WTC11 (cell line): ENCODE measurements at regions not wholly inside any gene's neighbourhood (a gene's known extent, or its start where the extent isn't known, plus 50 kb on each side); places are given as distances from the start of the nearest gene placed in this dataset.

Experiments used
- ATAC-seq: fragments of 200-7000 bp; cut with Tn5 transposase; 2 replicates; pipeline ENCODE4 v1.10.0; 2021; ENCODE audit warnings: mild to moderate bottlenecking, moderate library complexity
- CTCF ChIA-PET: fragments of 300-600 bp; sonication (Branson Sonifier 250); formaldehyde crosslinking; loops from one replicate; lab custom pipeline; 2021; ENCODE audit warnings: antibody characterized with exemption; lab: Charles Lee
- POLR2A ChIA-PET: fragments of 350-600 bp; sonication (Branson Sonifier 250); formaldehyde crosslinking; loops from one replicate; lab custom pipeline; 2021; ENCODE audit warnings: antibody characterized with exemption; lab: Charles Lee
- DNase-seq: peaks from one replicate; pipeline ENCODE4 v3.0.0; 2021; ENCODE audit warnings: low spot score
- H3K27ac Mint-ChIP-seq: 2 replicates; pipeline ENCODE4 v1.8.0; 2021; ENCODE audit warnings: mixed read lengths
- H3K27me3 Mint-ChIP-seq: 2 replicates; pipeline ENCODE4 v1.8.0; 2021; ENCODE audit warnings: low read depth, mild to moderate bottlenecking, moderate library complexity, mixed read lengths
- H3K36me3 Mint-ChIP-seq: 2 replicates; pipeline ENCODE4 v1.8.0; 2021; ENCODE audit warnings: mixed read lengths
- H3K4me1 Mint-ChIP-seq: 2 replicates; pipeline ENCODE4 v1.8.0; 2022; ENCODE audit warnings: mixed read lengths
- H3K4me3 Mint-ChIP-seq: 2 replicates; pipeline ENCODE4 v1.8.0; 2021; ENCODE audit warnings: mild to moderate bottlenecking, moderate library complexity, mixed read lengths
- H3K9me3 Mint-ChIP-seq: 2 replicates; pipeline ENCODE4 v1.8.0; 2021; ENCODE audit warnings: mixed read lengths
- AR ChIP-seq: fragments of 250-450 bp; sonication (Bioruptor Pico); IDR thresholded peaks from 2 replicates; pipeline ENCODE4 v1.9.0; 2021; ENCODE audit warnings: mild to moderate bottlenecking
- CREM ChIP-seq: sonication (generic); formaldehyde crosslinking; IDR thresholded peaks from 2 replicates; pipeline ENCODE4 v1.8.1; 2022; ENCODE audit warnings: mild to moderate bottlenecking, missing genetic modification reagents, moderate library complexity
- EMX1 ChIP-seq: fragments of 250-450 bp; sonication (Bioruptor Pico); IDR thresholded peaks from 2 replicates; pipeline ENCODE4 v1.8.0; 2021; ENCODE audit warnings: mild to moderate bottlenecking
- FOXP1 ChIP-seq: sonication (generic); formaldehyde crosslinking; IDR thresholded peaks from 2 replicates; pipeline ENCODE4 v1.8.0; 2022; ENCODE audit warnings: missing genetic modification reagents, mild to moderate bottlenecking, moderate library complexity, borderline replicate concordance
- GTF2I ChIP-seq: fragments of 250-450 bp; sonication (Bioruptor Pico); conservative IDR thresholded peaks from 2 replicates; pipeline ENCODE4 v1.4.0; 2021; ENCODE audit warnings: mild to moderate bottlenecking
- IRF2 ChIP-seq: sonication (generic); formaldehyde crosslinking; IDR thresholded peaks from 2 replicates; pipeline ENCODE4 v1.8.0; 2022; ENCODE audit warnings: low read depth, missing genetic modification reagents, borderline replicate concordance
- PRDM15 ChIP-seq: sonication (generic); formaldehyde crosslinking; IDR thresholded peaks from 2 replicates; pipeline ENCODE4 v1.8.0; 2022; ENCODE audit warnings: missing genetic modification reagents
- TCF7 ChIP-seq: sonication (generic); formaldehyde crosslinking; IDR thresholded peaks from 2 replicates; pipeline ENCODE4 v1.8.0; 2022; ENCODE audit warnings: mild to moderate bottlenecking, low read depth, missing genetic modification reagents, moderate library complexity
- TEAD1 ChIP-seq: sonication (generic); formaldehyde crosslinking; IDR thresholded peaks from 2 replicates; pipeline ENCODE4 v1.8.0; 2022; ENCODE audit warnings: mild to moderate bottlenecking, missing genetic modification reagents
- USF2 ChIP-seq: sonication (generic); formaldehyde crosslinking; IDR thresholded peaks from 2 replicates; pipeline ENCODE4 v1.8.1; 2023; ENCODE audit warnings: mild to moderate bottlenecking, missing genetic modification reagents, moderate library complexity
- ZNF281 ChIP-seq: sonication (generic); formaldehyde crosslinking; IDR thresholded peaks from 2 replicates; pipeline ENCODE4 v1.8.0; 2023; ENCODE audit warnings: mild to moderate bottlenecking, missing genetic modification reagents
- ZNF396 ChIP-seq: fragments of 250-450 bp; sonication (Bioruptor Pico); IDR thresholded peaks from 2 replicates; pipeline ENCODE4 v1.8.0; 2021; ENCODE audit warnings: mild to moderate bottlenecking, moderate library complexity, borderline replicate concordance
- ZNF532 ChIP-seq: fragments of 250-450 bp; sonication (Bioruptor Pico); IDR thresholded peaks from 2 replicates; pipeline ENCODE4 v1.9.0; 2021; ENCODE audit warnings: mild to moderate bottlenecking, borderline replicate concordance

GRCh38 chr2:4684921-4685320, 981.5 kb downstream of the DCDC2C start (continued):
- TF ChIP-seq ZNF281 (CRISPR knock-in tag) (no peak), EMX1 (CRISPR knock-in tag) (no peak), PRDM15 (CRISPR knock-in tag) (no peak), AR (CRISPR knock-in tag) (no peak), IRF2 (CRISPR knock-in tag) (no peak), FOXP1 (CRISPR knock-in tag) (no peak), TEAD1 (CRISPR knock-in tag) (no peak), ZNF396 (CRISPR knock-in tag) (no peak), CREM (no peak), GTF2I (CRISPR knock-in tag) (no peak), ZNF532 (no peak), TCF7 (CRISPR knock-in tag) (no peak)

- Mint-ChIP-seq H3K4me3 (no peak overlapping the region), H3K27ac (no peak overlapping the region), H3K9me3 (peaks cover 86% of the 10 kb centered on the region), H3K27me3 (peaks cover 16% of the 10 kb centered on the region; the same call in 1 of the 2 replicates), H3K36me3 (peaks cover 71% of the 10 kb centered on the region), H3K4me1 (no peaks in the 10 kb centered on the region)
- DNase-seq: no peak
- CTCF ChIA-PET: no interaction called here
- POLR2A ChIA-PET: no interaction called here
- TF ChIP-seq USF2 (CRISPR knock-in tag): no peak
- no peak for ATAC-seq
Measured at GRCh38 chr2:4690913-4691312, 987.5 kb downstream of the DCDC2C start.
